LNCaP clone FGC (cell line): ENCODE measurements at regions not wholly inside any gene's neighbourhood (a gene's known extent, or its start where the extent isn't known, plus 50 kb on each side); places are given as distances from the start of the nearest gene placed in this dataset.

Experiments
- DNase-seq: peaks from one replicate; pipeline ENCODE4 v3.0.0-alpha.2; 2011; ENCODE audit warnings: low read depth
- H3K4me3 ChIP-seq: 2 replicates; pipeline ENCODE4 v1.5.1; 2011; ENCODE audit warnings: mild to moderate bottlenecking, low read depth, low read length, control low read depth
- CTCF ChIP-seq: IDR thresholded peaks from 2 replicates; pipeline ENCODE4 v1.5.1; 2012; ENCODE audit warnings: mild to moderate bottlenecking; ENCODE audit not compliant: control insufficient read depth, insufficient read depth; ENCODE audit errors: extremely low read depth

- no peak for TF ChIP-seq CTCF
- H3K4me3 ChIP-seq, result peak overlapping the region; percentile 31
- no peak for DNase-seq
These were observed 655.0 kb upstream of the HS3ST5 start for GRCh38 chr6:114997813-114998292.

- H3K4me3 ChIP-seq, result no peak overlapping the region
- TF ChIP-seq CTCF, result no peak
These were observed 652.7 kb upstream of the HS3ST5 start for GRCh38 chr6:114995526-114995925.

GRCh38 chr6:114989279-114989964 lies 646.6 kb upstream of the HS3ST5 start:
- no peak for TF ChIP-seq CTCF
- DNase-seq, result no peak
- H3K4me3 ChIP-seq, result no peak overlapping the region

More at GRCh38 chr6:114995526-114995925, 652.7 kb upstream of the HS3ST5 start:
- no peak for DNase-seq

- no peak for DNase-seq
- no peak overlapping the region for H3K4me3 ChIP-seq
- no peak for TF ChIP-seq CTCF
These were observed 644.5 kb upstream of the HS3ST5 start for GRCh38 chr6:114987281-114987680.

GRCh38 chr6:114955363-114955762 lies 612.5 kb upstream of the HS3ST5 start:
- TF ChIP-seq CTCF, result no peak
- H3K4me3 ChIP-seq, result no peak overlapping the region
- no peak for DNase-seq

GRCh38 chr6:114952229-114952628 lies 609.4 kb upstream of the HS3ST5 start:
- DNase-seq, result no peak
- no peak overlapping the region for H3K4me3 ChIP-seq
- TF ChIP-seq CTCF, result no peak

- H3K4me3 ChIP-seq, result no peak overlapping the region
- TF ChIP-seq CTCF, result no peak
- no peak for DNase-seq
These were observed 602.6 kb upstream of the HS3ST5 start for GRCh38 chr6:114945392-114945791.
